ENCODE measurements at regions not wholly inside any gene's neighbourhood (a gene's known extent, or its start where the extent isn't known, plus 50 kb on each side); places are given as distances from the start of the nearest gene placed in this dataset.

DNA sequence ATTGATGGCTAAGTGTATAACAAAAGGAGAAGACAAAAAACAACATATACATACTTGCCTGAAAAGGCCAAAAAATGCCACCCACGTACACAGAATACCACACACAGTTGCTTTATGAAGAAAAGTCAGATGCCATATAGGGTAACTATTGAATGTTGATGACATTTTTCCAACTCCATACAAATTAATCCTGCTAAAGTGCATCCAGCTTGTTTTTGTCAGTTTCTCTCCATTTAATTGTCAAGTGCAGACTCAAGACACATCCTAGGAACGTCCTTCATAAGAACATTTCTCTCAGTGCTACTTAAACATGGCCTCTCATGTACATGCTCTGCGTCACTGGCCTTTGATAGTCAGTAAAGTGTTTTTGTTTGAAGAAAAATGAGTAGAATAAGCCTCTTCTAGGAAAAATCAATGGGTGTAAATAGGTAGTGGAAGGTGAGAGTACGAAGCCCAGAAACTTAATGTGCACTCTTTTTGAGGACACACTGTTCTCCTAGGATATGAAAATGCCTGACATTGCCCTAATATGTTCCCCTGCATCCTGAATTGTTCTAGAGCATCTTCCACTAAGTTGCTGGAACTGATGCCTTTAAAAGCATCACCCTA lies 267.4 kb upstream of the ATP11B start:
- TF ChIP-seq, protein P1, sequence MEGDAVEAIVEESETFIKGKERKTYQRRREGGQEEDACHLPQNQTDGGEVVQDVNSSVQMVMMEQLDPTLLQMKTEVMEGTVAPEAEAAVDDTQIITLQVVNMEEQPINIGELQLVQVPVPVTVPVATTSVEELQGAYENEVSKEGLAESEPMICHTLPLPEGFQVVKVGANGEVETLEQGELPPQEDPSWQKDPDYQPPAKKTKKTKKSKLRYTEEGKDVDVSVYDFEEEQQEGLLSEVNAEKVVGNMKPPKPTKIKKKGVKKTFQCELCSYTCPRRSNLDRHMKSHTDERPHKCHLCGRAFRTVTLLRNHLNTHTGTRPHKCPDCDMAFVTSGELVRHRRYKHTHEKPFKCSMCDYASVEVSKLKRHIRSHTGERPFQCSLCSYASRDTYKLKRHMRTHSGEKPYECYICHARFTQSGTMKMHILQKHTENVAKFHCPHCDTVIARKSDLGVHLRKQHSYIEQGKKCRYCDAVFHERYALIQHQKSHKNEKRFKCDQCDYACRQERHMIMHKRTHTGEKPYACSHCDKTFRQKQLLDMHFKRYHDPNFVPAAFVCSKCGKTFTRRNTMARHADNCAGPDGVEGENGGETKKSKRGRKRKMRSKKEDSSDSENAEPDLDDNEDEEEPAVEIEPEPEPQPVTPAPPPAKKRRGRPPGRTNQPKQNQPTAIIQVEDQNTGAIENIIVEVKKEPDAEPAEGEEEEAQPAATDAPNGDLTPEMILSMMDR (IDR thresholded peaks at IDR 0.05): no peak
- no peak for TF ChIP-seq POLR2A (IDR thresholded peaks at IDR 0.05)

All from testis (tissue), 2 donors.